Pons (tissue), 1 donor: ENCODE measurements at regions not wholly inside any gene's neighbourhood (a gene's known extent, or its start where the extent isn't known, plus 50 kb on each side); places are given as distances from the start of the nearest gene placed in this dataset.
"Not testable (repeated sequence)": the region's sequence is repeated elsewhere in the genome, so short reads cannot be mapped to it uniquely, and the experiment has no call there.

Experiments
- DNase-seq: peaks from one replicate; pipeline ENCODE4 v3.0.0-alpha.2; 2016; ENCODE audit warnings: low spot score

GRCh38 chr10:120749856-120750566 lies 101.2 kb upstream of the WDR11 start:
- DNase-seq: peak; percentile 80

- DNase-seq: no peak
Measured at GRCh38 chr10:120755771-120756170, 95.4 kb upstream of the WDR11 start.

GRCh38 chr10:120760253-120760652 lies 90.9 kb upstream of the WDR11 start:
- DNase-seq: no peak

GRCh38 chr10:120761951-120762350 lies 89.2 kb upstream of the WDR11 start:
- DNase-seq: no peak

- no peak for DNase-seq
Measured at GRCh38 chr10:120765226-120765803, 85.8 kb upstream of the WDR11 start.

GRCh38 chr10:120768227-120768626 lies 82.9 kb upstream of the WDR11 start:
- peak; percentile 40 for DNase-seq

GRCh38 chr10:120770496-120770895 lies 80.7 kb upstream of the WDR11 start:
- DNase-seq: no peak

GRCh38 chr10:120776442-120776841 lies 74.7 kb upstream of the WDR11 start:
- DNase-seq: no peak

- DNase-seq: no peak
Measured at GRCh38 chr10:120782336-120782735, 68.8 kb upstream of the WDR11 start.

- DNase-seq: no peak
Measured at GRCh38 chr10:120783098-120783497, 68.1 kb upstream of the WDR11 start.

GRCh38 chr10:120783867-120784266 lies 67.3 kb upstream of the WDR11 start:
- peak; percentile 60 for DNase-seq

GRCh38 chr10:120788771-120789170 lies 62.4 kb upstream of the WDR11 start:
- no peak for DNase-seq

- peak; percentile 66 for DNase-seq
Measured at GRCh38 chr10:120789303-120790203, 61.6 kb upstream of the WDR11 start.

GRCh38 chr10:120791316-120791715 lies 59.8 kb upstream of the WDR11 start:
- DNase-seq: no peak

GRCh38 chr10:120793088-120793487 lies 58.1 kb upstream of the WDR11 start:
- DNase-seq: no peak

GRCh38 chr10:120794390-120794789 lies 56.8 kb upstream of the WDR11 start:
- DNase-seq: no peak

- DNase-seq: not testable (repeated sequence)
Measured at GRCh38 chr10:120798276-120798675, 52.9 kb upstream of the WDR11 start.

- no peak for DNase-seq
Measured at GRCh38 chr10:120799849-120800248, 51.3 kb upstream of the WDR11 start.

GRCh38 chr10:120800528-120801323 lies 50.4 kb upstream of the WDR11 start:
- no peak for DNase-seq
